ENCODE measurements at regions not wholly inside any gene's neighbourhood (a gene's known extent, or its start where the extent isn't known, plus 50 kb on each side); places are given as distances from the start of the nearest gene placed in this dataset.

DNA sequence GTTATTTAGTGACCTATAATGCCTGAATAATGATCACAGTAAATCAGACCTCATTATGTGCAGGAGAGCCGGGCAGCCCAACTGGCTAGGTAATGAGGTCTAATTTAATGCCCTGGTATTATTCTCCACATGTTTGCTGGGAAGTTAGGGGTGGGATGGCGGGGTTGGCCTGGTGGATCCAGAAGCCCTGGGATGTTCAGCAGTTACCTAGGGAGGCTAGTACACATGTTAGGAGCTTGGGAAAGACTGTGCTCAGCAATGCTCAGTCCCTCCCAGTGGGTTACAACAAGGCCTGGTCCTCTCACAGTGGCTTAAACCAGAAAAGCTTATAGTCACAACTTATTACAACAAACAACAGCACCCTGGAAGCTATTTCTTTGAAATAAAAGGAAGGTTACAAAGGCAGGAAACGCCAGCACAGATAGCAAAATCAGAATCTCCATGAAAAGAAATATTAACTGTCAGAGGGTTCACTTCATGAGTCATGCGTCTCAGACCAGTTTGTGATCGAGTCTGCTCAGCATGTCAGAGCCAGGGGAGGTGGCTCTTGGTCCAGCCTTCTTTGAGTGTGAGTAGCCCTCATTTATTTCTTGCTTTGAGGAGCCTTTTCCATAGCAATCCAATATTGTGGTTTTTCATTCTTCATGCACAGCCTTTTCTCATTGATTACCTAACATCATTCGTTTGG is 418.6 kb upstream of the NPVF start:
- Mint-ChIP-seq H3K4me3 (no peak overlapping the region), H3K27me3 (peaks cover 10% of the 10 kb centered on the region), H3K27ac (no peak overlapping the region), H3K9me3 (ENCODE audit: insufficient read depth) (no peaks in the 10 kb centered on the region), H3K4me1 (no peaks in the 10 kb centered on the region)
- Histone ChIP-seq H3K9me3 (ENCODE audit: control extremely low read depth in 1 of 3, control insufficient read depth in 2 of 3, insufficient read depth in 1 of 3, low read length in 2 of 3) (no peaks in the 10 kb centered on the region), H4K20me1 (ENCODE audit: control insufficient read depth, insufficient read depth, low read length, poor library complexity, severe bottlenecking) (no peaks in the 10 kb centered on the region), H3K4me1 (ENCODE audit: control insufficient read depth in 2 of 2, insufficient read depth in 2 of 2, low read length in 2 of 2) (no peaks in the 10 kb centered on the region), H2AFZ (ENCODE audit: insufficient read depth, low read depth, low read length, poor library complexity, severe bottlenecking) (no peak overlapping the region), H3K4me3 (ENCODE audit: control extremely low read depth in 1 of 5, extremely low read depth in 1 of 5, insufficient read depth in 1 of 5, low read depth in 2 of 5, low read length in 4 of 5) (no peak overlapping the region), H3K4me2 (replicated peaks; ENCODE audit: low read depth, low read length, poor library complexity, severe bottlenecking) (no peak overlapping the region), H3K79me2 (ENCODE audit: control insufficient read depth, insufficient read depth, low read length) (no peaks in the 10 kb centered on the region), H3K9ac (ENCODE audit: low read length) (no peak overlapping the region), H3K27ac (ENCODE audit: low read length in 2 of 2) (no peak overlapping the region), H3K27me3 (replicated peaks in 1 of 4; ENCODE audit: control extremely low read depth in 1 of 4, control insufficient read depth in 3 of 4, insufficient read depth in 4 of 4, low read length in 3 of 4) (peaks cover 0 to 4% (median 0%) of the 10 kb centered on the region in 4 experiments), H3K36me3 (replicated peaks in 1 of 2; ENCODE audit: control extremely low read depth in 1 of 2, control insufficient read depth in 1 of 2, extremely low read depth in 1 of 2, insufficient read depth in 2 of 2, low read length in 1 of 2) (no peaks in the 10 kb centered on the region)
- intact Hi-C loops (cut with micrococcal nuclease) = no loop called here
- no peak for DNase-seq
- TF ChIP-seq, protein P1, sequence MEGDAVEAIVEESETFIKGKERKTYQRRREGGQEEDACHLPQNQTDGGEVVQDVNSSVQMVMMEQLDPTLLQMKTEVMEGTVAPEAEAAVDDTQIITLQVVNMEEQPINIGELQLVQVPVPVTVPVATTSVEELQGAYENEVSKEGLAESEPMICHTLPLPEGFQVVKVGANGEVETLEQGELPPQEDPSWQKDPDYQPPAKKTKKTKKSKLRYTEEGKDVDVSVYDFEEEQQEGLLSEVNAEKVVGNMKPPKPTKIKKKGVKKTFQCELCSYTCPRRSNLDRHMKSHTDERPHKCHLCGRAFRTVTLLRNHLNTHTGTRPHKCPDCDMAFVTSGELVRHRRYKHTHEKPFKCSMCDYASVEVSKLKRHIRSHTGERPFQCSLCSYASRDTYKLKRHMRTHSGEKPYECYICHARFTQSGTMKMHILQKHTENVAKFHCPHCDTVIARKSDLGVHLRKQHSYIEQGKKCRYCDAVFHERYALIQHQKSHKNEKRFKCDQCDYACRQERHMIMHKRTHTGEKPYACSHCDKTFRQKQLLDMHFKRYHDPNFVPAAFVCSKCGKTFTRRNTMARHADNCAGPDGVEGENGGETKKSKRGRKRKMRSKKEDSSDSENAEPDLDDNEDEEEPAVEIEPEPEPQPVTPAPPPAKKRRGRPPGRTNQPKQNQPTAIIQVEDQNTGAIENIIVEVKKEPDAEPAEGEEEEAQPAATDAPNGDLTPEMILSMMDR (IDR thresholded peaks at IDR 0.05) = no peak
- TF ChIP-seq EZH2 (IDR thresholded peaks at IDR 0.05; ENCODE audit: borderline replicate concordance, insufficient read depth, low read depth, low read length, poor library complexity, severe bottlenecking) = no peak
- 85% methylated on average over 3 of the region's 6 CpGs for WGBS (ENCODE audit: insufficient coverage)
- ChIA-PET CTCF (no interaction called here), POLR2A (no interaction called here)
- ATAC-seq (ENCODE audit: low read depth) = no peak

DNA sequence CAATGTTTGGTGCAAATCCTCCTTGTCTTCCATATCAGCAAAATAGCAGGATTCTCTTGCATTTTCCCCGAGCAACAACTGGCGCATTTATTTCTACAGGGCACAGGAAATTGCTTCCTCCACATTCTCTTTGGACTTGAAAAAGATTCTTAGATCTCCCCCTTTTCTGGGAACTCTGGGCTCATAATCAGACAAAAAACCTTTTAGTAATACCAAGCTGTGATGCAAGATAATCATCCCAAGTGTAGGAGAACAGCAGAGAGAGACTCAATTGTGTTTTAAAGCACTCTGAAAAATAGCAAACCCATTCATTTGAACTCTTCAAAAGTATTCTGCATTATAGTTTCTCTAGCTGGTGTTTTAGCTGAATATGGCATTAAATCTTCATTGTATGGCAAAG is 419.6 kb upstream of the NPVF start:
- no peaks in the 10 kb centered on the region for H3K79me2 ChIP-seq (ENCODE audit: control insufficient read depth, insufficient read depth, low read length)
- H3K4me3 ChIP-seq (ENCODE audit: control extremely low read depth in 1 of 5, extremely low read depth in 1 of 5, insufficient read depth in 1 of 5, low read depth in 2 of 5, low read length in 4 of 5) = no peak overlapping the region
- no peak overlapping the region for H3K9ac ChIP-seq (ENCODE audit: low read length)
- CTCF ChIA-PET = no interaction called here
- H3K4me2 ChIP-seq (replicated peaks; ENCODE audit: low read depth, low read length, poor library complexity, severe bottlenecking) = no peak overlapping the region
- 73% methylated on average over 2 of the region's 2 CpGs for WGBS (ENCODE audit: insufficient coverage)
- H3K4me1 ChIP-seq (ENCODE audit: control insufficient read depth in 2 of 2, insufficient read depth in 2 of 2, low read length in 2 of 2) = peaks cover 0 to 2% of the 10 kb centered on the region in 2 donors
- H3K27ac ChIP-seq (ENCODE audit: low read length in 2 of 2) = no peak overlapping the region
- no peaks in the 10 kb centered on the region for H3K36me3 ChIP-seq (replicated peaks in 1 of 2; ENCODE audit: control extremely low read depth in 1 of 2, control insufficient read depth in 1 of 2, extremely low read depth in 1 of 2, insufficient read depth in 2 of 2, low read length in 1 of 2)
- H3K27me3 ChIP-seq (replicated peaks in 1 of 4; ENCODE audit: control extremely low read depth in 1 of 4, control insufficient read depth in 3 of 4, insufficient read depth in 4 of 4, low read length in 3 of 4) = peaks cover 0 to 4% (median 0%) of the 10 kb centered on the region in 4 experiments
- POLR2A ChIA-PET = no interaction called here
- TF ChIP-seq, protein P1 (IDR thresholded peaks at IDR 0.05) = no peak
- TF ChIP-seq EZH2 (IDR thresholded peaks at IDR 0.05; ENCODE audit: borderline replicate concordance, insufficient read depth, low read depth, low read length, poor library complexity, severe bottlenecking) = no peak
- no peak overlapping the region for H3K27ac Mint-ChIP-seq
- no peaks in the 10 kb centered on the region for H3K9me3 ChIP-seq (ENCODE audit: control extremely low read depth in 1 of 3, control insufficient read depth in 2 of 3, insufficient read depth in 1 of 3, low read length in 2 of 3)
- no peak overlapping the region for H2AFZ ChIP-seq (ENCODE audit: insufficient read depth, low read depth, low read length, poor library complexity, severe bottlenecking)
- intact Hi-C loops (cut with micrococcal nuclease) = no loop called here
- DNase-seq = no peak
- no peak for ATAC-seq (ENCODE audit: low read depth)
- H3K9me3 Mint-ChIP-seq (ENCODE audit: insufficient read depth) = no peaks in the 10 kb centered on the region
- H3K4me1 Mint-ChIP-seq = peaks cover 3% of the 10 kb centered on the region
- H3K27me3 Mint-ChIP-seq = peaks cover 13% of the 10 kb centered on the region
- no peak overlapping the region for H3K4me3 Mint-ChIP-seq
- H4K20me1 ChIP-seq (ENCODE audit: control insufficient read depth, insufficient read depth, low read length, poor library complexity, severe bottlenecking) = no peaks in the 10 kb centered on the region
